ENCODE measurements at regions not wholly inside any gene's neighbourhood (a gene's known extent, or its start where the extent isn't known, plus 50 kb on each side); places are given as distances from the start of the nearest gene placed in this dataset.

DNA sequence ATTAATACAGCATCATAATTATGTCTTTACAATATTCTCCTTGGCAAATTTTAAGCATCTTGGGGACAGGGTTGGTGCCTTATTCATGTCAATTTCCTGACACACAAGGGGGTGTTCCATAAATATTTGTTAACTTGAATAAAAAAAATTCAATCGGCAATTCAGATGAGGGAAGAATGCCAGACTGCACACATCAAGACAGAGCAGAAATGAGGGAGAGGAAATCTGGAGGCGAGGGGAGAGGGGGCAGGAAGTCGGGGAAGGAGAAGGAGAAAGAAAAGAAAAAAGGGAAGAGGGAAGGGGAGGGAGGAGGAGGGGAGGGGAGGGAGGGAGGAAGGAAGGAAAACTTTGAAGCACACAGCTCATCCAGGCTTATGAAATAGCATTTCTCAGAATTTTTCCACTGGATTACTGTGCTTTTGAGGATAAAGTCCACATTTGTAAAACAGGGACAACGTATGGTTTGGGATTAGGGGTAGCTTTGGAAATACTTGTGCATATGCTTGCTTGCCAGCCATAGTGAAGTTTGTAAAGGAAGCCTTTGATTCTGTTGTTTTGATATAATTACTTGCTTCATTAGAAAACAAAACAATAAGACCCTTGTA lies 362.1 kb downstream of the SAMD5 start:
- no peak for DNase-seq

DNA sequence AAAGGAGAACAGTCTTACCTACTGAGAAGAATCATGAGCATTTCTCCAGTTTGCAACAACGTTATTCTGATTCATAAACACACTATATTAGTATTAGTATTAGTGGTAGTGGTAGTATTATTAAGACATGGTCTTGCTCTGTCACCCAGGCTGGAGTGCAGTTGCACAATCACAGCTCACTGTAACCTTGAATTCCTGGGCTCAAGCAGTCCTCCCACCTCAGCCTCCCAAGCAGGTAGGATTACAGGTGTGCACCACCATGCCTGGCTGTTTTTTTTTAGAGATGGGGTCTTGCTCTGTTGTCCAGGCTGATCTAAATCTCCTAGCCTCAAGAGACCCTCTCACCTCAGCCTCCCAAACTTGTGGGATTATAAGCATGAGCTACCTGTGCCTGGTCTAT lies 363.5 kb downstream of the SAMD5 start:
- no peak for DNase-seq

DNA sequence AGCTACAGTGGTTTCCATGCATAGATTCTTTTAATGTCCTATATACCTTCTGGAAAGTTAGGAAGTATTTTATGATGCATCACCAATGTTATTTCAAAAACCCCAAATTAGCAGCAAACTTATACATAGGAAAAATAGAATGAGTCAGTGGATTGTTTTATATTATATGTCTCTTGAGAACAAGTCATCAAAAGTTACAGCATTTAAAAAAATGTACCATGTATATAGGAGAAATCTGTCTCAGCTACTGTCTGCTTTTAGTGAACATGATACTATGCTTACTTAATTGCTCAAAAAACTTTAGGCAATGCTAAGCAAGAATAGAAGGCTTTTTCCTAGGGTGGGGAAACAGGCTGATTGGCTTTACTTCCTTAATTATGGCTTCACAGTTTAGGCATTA lies 365.3 kb downstream of the SAMD5 start:
- DNase-seq = no peak

DNA sequence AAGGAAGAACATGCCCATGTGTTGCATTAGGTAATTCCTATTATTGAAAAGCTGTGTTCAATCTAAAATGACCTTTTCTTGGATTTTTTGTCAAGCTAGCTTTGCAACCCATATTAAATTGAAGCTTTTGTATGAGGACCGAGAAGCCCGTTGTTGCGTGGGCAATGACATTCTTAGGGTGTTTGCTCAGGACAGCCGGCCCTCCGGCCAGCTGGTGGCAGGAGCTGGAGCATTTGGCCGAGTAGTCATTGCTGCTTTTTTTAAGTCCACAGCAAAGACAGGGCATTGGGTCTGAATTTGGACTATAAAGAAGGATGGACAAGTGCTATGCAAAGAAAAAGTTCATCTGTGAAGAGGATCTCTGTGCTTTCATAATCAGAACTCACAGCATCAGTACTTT lies 365.8 kb downstream of the SAMD5 start:
- DNase-seq = no peak

DNA sequence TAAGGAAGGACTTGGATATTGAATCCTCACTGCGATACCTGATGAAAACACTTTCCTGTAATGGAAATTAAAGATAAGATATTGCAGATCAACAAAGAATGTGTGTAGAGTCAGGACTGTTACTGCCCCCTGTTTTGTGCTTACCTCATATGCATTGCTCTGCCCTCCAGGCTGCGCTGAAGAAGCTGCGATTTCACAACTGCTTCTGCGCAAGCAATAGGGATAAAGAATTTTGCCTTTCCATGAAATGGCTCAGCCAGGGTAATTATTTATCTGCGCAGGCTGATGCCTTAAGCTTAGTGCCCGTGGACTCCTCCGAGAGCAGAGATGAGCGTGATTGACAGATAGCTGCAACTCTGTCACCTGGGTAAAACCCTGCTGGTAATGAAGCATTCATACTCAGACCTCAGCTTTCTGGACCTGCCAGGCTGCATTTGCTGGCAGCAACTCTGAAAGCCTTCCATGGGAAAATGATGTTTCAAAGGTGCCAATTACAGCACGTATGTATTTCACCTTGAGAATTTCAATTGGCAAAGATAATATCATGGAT lies 370.6 kb downstream of the SAMD5 start:
- DNase-seq = no peak

DNA sequence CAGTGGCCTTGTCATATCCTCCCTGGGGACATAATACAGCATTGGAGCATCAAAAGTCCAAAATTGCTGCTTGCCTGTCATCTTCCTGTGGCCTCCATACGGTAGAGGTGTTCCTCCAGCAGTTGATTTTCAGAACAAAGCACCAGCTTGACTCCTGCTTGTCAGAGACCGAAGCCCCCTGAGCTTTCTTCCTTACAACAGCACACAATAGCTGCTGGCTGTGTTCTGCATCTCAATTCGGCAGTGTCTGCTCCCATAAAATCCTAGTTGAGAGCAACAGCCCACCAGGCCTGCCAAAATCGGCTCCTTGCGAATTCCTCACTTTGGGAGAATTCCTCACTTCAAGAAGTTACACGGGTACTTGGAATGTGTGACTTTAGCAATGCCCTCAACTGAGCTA lies 372.9 kb downstream of the SAMD5 start:
- DNase-seq = no peak

DNA sequence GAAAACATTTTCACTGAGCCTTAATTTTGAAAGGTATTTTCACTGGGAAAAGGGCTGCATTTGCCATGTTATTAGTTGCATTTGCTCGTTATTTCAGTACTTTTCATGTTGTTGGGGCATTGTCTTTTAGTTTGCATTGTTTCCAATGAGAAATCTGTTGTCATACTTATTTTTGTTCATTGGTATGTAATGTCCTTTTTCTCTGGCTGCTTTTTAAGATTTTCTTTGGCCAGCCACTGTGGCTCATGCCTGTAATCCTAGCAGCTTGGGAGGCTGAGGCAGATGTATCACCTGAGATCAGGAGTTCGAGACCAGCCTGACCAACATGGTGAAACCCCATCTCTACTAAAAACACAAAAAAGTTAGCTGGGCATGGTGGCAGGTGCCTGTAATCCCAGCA lies 379.9 kb downstream of the SAMD5 start:
- no peak for DNase-seq

DNA sequence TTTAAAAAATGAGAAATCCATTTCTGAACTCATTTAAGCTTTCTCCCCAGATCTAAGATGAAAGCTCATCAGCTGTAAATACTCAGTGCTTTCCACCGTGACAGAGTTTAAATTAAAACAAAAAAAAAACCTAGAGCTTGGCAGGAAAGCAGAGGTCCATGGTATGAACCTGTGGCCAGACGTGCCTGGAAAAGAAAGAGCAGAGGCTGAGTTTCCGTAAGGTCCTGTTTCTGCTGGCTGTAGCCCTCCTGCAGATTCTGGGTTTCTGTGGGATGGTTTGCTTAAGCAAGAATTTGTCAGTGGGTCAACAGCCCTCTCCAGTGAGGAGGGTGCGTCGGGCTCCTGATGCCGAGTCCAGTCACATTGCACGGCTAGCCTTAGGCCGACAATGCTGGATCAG lies 383.2 kb downstream of the SAMD5 start:
- no peak for DNase-seq

DNA sequence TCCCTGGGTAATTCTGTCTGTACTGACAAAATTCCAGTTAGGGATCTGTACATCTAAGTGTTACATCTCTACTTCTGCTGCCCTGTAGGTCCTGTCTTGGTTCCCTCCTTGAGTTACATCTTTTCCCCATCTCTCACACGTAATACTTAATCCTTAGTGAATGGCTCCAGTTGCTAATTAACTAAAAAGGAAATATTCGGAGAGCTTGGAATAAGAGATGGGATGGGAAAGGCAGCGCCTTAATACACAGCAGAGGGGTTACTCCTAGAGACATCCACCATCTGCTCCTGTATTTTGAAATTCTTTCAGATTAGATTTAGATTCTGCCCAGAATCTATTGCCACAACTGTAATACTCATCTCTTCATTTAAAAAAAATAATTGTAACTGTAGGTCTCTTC lies 384.0 kb downstream of the SAMD5 start:
- no peak for DNase-seq

DNA sequence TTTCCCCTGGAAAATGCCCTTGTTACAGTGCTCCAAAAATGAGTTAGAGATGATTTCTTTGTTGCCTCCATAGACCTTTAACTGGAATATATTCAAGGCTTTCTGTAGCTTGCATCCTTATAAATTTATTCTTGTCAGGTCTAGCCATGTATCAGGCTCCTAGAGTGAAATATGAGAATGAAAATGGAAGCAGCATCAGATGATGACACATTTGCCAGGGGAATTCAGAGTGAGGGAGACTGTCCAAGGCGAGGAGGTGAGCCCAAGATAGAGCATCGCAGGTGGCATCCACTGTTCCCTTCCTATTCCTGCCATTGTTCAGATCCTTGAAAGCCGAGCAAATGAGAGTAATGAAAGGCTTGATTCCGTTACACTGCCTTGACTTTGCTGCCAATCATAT lies 386.8 kb downstream of the SAMD5 start:
- no peak for DNase-seq

DNA sequence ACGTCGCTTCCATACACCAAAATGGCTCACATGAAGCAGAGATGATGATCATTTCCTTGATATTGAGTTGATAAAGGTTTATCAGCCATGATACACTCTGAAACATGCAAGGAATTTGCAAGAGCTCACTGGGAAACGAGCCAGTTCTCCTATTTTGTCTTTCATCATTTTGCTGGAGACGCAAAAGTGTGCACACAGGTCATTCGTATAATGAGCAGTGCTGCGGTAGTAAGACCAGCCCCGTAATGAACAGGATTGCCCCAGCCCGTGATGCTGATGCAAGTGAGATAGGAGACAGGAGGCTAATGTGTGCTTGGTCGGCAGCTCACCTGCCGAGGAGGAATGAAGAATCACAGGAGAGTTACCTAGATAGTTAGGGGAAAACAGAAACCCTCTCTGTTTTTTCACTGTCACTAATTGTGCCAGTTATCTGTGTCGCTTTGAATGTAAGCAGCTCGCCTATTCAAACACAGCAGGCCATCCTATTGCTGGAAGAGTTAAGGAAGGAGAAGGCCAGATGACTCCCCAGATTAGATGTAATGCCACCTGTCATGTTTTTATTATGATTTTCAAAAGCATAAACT lies 391.8 kb downstream of the SAMD5 start:
- no peak for DNase-seq

DNA sequence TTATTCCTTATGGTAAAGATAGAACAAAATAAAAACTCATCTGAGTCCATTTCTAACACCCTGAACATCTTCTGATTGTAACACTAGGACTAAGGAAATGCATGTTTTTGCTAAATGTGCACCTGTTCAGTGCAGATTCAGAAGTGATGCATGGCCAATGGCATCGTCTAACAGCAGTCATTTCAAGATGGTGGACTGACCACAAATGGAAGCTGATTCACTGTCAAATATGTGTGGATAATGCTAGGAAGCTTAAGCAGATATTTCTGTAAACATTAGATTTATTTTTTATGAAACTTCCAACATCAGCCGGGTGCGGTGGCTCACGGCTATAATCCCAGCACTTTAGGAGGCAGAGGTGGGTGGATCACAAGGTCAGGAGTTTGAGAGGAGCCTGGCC lies 394.8 kb downstream of the SAMD5 start:
- DNase-seq = no peak

DNA sequence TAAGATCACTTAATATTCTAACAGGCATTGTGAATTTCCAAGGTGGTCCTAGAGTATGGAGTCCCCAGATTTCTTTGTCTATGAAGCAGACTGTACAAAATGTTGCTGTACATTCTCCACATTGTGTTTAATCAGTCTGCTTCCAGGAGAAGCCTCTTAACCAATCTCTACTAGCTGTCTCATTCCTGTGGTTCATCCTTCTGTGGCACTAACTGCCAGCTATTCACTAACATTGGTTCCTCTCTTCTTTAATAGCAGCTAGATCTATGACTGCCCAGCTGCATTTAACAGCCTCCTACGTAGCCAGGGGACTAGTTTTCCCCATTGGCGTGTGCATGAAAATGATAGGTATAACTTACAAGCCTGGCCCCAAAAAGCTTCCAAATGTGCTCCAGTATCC lies 395.4 kb downstream of the SAMD5 start:
- DNase-seq = no peak

DNA sequence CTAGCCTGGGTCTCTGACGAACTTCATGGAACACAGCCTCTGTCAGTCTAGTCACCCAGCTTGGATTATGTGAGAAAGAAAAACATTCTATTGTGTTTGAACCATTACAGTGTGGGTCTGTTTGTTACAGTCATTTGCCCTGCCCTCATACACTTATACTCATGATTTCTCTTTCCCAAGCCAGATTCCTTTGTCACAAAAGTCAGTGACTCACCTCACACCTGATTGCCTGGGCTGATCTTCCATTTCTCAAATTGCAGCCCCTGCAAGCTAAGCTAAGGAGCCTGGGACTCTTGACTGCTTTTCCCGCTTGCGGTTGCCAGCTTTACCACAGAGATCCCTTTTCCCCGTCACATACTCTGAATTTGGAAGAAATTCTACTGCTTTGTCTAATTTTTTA lies 395.9 kb downstream of the SAMD5 start:
- no peak for DNase-seq

DNA sequence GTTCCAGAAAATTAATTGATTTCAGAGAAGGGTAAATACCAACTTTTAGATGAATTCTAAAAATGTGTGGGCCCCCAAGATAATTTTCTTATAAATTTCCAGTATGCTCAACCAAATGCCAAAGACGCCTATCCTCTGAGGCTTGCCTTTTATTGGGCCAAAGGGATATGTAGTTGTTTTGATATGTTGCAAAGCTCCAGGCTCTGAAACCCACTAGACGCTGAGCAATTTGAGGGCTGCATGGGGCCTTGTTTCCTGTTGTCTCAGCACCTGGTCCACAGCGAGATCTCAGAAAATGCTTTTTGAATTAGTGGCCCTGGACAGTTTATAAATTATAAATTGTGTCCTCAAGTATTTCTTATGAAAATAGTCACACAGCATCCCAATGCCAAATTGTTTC lies 397.2 kb downstream of the SAMD5 start:
- no peak for DNase-seq

DNA sequence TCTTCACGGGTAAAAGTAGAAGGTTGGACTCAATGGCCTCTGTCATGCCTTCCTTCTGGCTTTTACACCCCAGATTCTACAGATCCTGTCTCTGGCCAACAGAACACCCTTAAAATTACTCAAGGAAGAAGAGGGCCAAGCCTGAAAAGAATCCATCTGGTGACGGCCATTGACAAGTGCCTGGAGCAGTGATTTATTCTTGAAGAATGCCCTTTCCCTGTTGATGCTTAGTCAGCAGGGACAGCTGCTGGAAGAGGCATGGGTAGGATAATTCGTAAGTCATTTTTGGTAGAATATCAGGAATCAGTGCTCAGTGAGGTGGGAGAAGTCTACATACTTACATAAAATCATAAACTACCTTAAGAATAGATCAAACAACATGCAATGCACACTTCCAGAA lies 397.9 kb downstream of the SAMD5 start:
- no peak for DNase-seq

DNA sequence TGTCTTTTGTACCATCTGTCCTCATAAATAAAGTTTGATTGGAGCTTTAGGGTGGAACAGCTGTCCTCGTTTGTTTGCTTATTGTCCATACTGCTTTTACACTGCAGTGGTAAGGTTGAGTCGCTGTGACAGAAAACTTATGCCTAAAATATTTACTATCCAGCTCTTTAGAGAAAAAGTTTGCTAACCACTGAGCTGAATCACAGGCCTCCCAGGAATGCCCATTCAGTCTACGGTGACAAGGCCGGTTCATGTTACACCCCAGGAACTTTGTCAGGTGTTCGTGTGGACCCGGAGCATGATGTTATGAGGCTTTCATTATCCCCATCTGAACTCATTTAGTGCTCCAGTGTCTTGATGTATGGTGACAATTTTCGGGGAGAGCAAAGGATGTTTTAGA lies 401.1 kb downstream of the SAMD5 start:
- DNase-seq = no peak

DNA sequence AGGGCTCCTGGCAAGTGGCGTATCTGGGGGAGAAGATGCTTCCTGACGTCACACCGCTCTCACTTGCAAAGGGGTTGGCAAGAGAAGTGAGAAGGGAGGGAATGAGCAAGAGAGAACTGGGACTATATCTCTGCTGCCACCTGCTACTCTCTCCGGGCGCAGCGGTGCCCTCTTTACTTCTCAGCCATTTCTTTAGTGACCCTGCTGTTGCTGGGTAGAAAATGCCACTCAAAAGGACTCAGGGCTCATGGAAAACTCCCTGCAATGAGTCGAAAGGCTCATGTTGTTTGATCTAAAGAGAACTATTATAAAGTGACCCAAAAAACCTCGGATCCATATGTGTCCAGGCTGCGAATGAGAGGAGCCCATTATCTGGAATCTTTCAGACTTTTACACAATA lies 401.8 kb downstream of the SAMD5 start:
- no peak for DNase-seq

DNA sequence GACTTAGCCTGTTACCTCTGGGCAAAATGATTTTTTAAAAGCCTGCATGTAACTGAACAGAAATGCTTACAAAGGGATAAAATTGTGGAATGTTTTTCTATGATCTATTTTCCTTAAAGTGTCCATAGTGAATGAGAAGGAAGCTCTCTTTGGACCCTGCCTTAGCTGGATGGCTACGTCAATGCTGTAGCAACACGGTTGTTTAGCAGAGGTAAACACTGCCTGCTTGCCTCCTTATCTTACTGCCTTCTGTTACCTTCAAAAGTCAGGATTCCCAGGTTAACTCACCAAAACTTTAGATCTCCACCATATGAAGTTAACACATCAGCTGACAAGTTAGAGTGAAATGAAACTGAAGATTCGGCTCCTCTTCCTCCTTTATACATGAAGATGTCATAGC lies 402.6 kb downstream of the SAMD5 start:
- no peak for DNase-seq

DNA sequence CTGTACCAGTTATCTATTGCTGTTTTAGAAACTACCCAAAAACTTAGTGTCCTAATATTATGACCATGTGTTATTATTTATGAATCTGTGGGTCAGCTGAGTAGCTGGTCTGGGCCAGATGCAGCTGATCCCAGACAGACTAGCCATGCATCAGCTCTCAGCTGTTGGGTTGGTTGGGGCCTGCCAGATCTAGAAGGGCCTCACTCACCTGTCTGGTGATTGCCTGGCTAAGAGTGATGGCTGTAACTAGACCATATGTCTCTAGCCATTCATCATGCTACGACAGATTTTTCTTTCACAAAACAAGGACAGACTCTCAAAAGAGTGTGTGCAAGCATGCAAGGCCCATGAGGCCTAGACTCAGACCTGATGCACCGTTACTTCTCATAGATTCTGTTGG lies 403.2 kb downstream of the SAMD5 start:
- DNase-seq = no peak

DNA sequence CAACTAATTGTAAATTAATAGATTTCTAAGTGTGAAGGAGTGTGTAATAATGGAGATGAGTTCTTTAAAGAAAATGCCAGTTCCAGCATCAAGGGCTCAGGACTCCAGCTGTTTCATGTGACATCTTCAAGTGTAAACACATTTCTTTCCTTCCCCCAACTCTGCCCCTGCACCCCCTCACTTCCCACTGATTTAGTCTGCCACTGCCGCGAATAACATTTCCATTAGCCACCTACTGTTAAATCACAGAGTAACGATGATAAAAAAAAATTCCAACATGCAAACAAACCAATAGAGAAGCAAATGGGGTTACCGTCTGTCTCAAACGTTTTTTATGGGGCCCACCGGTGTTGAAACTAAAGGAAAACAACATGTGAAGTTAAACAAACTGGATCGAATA lies 414.3 kb downstream of the SAMD5 start:
- DNase-seq = no peak

DNA sequence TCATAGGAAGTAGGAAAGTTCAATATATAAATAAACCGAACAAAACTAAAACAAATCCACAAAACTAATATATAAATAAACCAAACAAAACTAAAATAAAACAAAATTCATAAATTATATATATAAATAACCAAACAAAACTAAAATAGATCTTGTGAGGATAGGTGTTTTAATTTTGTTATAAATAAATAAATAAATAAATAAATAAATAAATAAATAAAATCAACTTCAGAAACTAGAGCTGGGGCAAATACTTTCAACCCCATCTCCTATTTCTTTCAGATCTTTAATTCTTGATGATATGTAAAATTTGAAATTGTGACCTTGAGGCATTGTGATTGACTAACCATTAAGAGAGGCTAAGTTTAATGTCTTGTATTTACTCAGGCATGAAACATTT lies 416.1 kb downstream of the SAMD5 start:
- DNase-seq = no peak

DNA sequence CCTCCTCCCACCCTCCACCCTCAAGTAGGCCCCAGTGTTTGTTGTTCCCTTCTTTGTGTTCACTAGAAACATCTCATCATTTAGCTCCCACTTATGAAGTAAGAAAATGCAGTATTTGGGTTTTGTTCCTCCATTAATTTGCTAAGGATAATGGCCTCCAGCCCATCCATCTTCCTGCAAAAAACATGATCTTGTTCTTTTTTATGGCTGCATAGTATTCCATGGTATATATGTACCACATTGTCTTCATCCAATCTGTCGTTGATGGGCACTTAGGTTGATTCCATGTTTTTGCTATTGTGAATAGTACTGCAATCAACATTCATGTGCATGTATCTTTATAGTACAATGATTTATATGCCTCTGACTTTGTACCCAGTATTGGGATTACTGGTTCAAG lies 416.8 kb upstream of the SASH1 start:
- no peak for DNase-seq

DNA sequence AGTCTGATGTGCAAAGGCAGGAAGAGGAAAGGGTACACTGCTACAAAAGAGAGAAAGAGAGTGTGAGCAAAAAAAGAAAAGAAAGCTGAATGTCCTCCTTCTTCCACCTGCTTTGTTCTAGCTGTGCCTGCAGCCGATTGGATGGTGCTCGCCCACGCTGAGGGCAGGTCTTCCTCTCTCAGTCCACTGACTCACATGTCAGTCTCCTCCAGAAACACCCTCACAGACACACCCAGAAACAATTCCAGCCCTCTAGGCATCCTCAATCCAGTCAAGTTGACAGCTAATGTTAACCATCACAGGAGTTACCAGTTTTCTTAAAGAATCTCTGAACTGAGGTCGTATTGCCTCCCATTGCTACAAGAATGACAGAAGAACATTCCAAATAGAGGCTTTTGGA lies 411.9 kb upstream of the SASH1 start:
- DNase-seq = peak; percentile 10

DNA sequence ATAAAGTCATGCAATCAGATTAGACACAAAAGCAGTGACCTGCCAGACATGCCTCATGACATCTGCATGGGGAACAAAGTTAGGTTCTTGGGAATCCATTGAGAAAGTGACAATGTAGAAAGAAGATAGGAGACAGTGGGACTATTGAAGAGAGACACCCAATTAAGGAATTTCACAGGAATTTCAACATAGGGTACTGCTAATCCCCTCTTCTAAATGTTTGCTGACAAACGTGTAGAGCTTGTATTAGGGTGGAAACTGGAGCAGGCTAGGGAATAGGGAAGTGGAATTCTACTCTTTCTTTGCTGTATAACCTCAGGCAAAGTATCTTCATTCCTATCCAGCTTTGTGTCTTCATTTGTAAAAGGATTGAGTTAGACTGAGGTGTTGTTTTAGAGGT lies 409.4 kb upstream of the SASH1 start:
- no peak for DNase-seq
